ENCODE measurements at regions not wholly inside any gene's neighbourhood (a gene's known extent, or its start where the extent isn't known, plus 50 kb on each side); places are given as distances from the start of the nearest gene placed in this dataset.

- TF ChIP-seq CTCF (IDR thresholded peaks at IDR 0.05), result no peak
- TF ChIP-seq POLR2A (IDR thresholded peaks at IDR 0.05), result no peak
Observed at GRCh38 chr4:108416831-108417230, 203.5 kb upstream of the RPL34 start.

Measured in testis (tissue), 2 donors.